ENCODE measurements at regions not wholly inside any gene's neighbourhood (a gene's known extent, or its start where the extent isn't known, plus 50 kb on each side); places are given as distances from the start of the nearest gene placed in this dataset.
"Not testable (repeated sequence)": the region's sequence is repeated elsewhere in the genome, so short reads cannot be mapped to it uniquely, and the experiment has no call there.

DNA sequence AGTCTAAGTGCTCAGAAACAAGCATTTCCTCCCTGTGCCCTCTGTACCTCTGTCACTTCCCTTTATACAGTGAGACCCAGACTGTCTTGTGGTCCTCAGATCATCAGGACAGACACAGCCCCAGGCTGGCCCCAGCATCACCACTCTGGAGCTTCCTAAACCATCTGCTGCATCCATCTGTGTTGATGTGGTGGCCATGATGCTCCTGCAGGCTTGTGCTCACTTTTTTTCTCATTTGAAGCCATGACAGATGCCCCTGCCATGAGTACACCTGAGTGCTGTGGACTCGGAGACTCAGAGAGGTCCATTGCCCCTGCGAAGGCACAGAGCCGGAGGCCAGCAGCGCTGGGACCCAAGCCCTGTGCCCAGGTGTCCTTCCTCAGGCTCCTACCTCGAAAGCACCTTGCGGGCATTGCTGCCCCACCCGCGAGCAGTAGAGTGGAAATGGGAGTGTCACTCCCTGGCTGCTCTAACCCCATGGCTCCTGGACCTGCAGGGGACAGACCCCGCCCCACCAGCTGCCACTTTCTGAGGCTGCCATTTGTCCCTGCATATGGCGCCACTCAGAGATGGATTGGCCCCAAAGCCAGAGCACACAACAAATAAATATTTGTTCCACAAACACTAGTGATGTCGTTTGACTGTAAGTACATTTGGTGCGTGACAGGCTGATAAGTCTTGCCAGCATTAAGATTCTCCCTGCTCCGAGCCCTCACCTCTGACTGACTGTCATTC, 593.5 kb downstream of the TBC1D22A start:
- DNase-seq (ENCODE audit: insufficient read length, low spot score) (no peak), FAIRE-seq (no peak)
- TF ChIP-seq, protein P1, sequence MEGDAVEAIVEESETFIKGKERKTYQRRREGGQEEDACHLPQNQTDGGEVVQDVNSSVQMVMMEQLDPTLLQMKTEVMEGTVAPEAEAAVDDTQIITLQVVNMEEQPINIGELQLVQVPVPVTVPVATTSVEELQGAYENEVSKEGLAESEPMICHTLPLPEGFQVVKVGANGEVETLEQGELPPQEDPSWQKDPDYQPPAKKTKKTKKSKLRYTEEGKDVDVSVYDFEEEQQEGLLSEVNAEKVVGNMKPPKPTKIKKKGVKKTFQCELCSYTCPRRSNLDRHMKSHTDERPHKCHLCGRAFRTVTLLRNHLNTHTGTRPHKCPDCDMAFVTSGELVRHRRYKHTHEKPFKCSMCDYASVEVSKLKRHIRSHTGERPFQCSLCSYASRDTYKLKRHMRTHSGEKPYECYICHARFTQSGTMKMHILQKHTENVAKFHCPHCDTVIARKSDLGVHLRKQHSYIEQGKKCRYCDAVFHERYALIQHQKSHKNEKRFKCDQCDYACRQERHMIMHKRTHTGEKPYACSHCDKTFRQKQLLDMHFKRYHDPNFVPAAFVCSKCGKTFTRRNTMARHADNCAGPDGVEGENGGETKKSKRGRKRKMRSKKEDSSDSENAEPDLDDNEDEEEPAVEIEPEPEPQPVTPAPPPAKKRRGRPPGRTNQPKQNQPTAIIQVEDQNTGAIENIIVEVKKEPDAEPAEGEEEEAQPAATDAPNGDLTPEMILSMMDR (IDR thresholded peaks at IDR 0.05; ENCODE audit: insufficient read depth, missing control alignments), result no peak

GRCh38 chr22:47355388-47355725, 592.9 kb downstream of the TBC1D22A start:
- DNase-seq (ENCODE audit: insufficient read length, low spot score) (no peak), FAIRE-seq (no peak)
- TF ChIP-seq, protein P1 (IDR thresholded peaks at IDR 0.05; ENCODE audit: insufficient read depth, missing control alignments), result no peak

DNA sequence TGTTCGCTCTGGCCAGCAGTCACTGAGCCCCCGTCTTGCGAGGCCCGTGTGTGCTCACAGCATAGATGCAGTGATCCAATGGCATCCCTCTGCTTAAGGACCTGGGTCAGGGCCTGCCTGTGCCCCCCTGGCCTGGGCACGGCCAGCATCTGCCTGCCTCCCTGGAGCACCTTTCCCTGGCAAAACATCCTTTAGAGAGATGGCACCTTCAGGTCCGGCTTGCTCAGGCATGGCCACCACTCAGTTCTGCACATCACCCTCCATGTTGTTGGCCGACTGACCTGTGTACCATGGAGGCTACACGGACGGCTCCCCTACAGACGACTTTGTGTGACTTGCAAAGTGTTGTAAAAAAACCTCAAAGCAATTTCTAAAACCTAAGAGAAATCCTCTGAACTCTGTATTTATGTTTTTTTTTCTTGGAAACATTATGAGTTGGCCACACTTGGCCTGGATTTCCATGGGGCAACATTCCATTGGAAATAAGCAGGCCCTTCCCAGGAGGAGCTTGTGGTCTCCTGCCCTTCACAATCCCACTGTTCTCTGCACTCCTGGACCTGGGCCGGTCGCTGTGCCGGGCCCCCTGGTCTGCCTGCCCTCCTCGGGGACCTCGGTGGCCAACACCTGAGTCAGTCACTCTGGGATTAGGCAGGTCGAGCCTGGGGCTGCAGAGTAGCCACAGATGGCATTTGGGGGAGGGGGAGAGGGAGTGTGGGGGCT, 592.4 kb downstream of the TBC1D22A start:
- TF ChIP-seq, protein P1 (IDR thresholded peaks at IDR 0.05; ENCODE audit: insufficient read depth, missing control alignments), result no peak
- FAIRE-seq (no peak), DNase-seq (ENCODE audit: insufficient read length, low spot score) (no peak)

- DNase-seq (ENCODE audit: insufficient read length, low spot score) (no peak), FAIRE-seq (no peak)
- TF ChIP-seq, protein P1 (IDR thresholded peaks at IDR 0.05; ENCODE audit: insufficient read depth, missing control alignments), result no peak
Measured at GRCh38 chr22:47352920-47353700, 590.7 kb downstream of the TBC1D22A start.

GRCh38 chr22:47351836-47352579, 589.6 kb downstream of the TBC1D22A start:
- no peak for DNase-seq (ENCODE audit: insufficient read length, low spot score)
- FAIRE-seq, result no peak

DNA sequence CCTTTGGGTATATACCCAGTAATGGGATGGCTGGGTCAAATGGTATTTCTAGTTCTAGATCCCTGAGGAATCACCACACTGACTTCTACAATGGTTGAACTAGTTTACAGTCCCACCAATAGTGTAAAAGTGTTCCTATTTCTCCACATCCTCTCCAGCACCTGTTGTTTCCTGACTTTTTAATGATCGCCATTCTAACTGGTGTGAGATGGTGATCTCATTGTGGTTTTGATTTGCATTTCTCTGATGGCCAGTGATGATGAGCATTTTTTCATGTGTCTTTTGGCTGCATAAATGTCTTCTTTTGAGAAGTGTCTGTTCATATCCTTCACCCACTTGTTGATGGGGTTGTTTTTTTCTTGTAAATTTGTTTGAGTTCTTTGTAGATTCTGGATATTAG, 583.8 kb downstream of the TBC1D22A start:
- FAIRE-seq; DNase-seq (ENCODE audit: insufficient read length, low spot score): not testable (repeated sequence)

More at GRCh38 chr22:47351836-47352579, 589.6 kb downstream of the TBC1D22A start:
- TF ChIP-seq, protein P1 (IDR thresholded peaks at IDR 0.05; ENCODE audit: insufficient read depth, missing control alignments), result no peak

GRCh38 chr22:47345025-47345424, 582.6 kb downstream of the TBC1D22A start:
- TF ChIP-seq, protein P1 (IDR thresholded peaks at IDR 0.05; ENCODE audit: insufficient read depth, missing control alignments), result no peak
- FAIRE-seq (no peak), DNase-seq (ENCODE audit: insufficient read length, low spot score) (no peak)

Data from D721Med (cell line).